ENCODE measurements at regions not wholly inside any gene's neighbourhood (a gene's known extent, or its start where the extent isn't known, plus 50 kb on each side); places are given as distances from the start of the nearest gene placed in this dataset.

DNA sequence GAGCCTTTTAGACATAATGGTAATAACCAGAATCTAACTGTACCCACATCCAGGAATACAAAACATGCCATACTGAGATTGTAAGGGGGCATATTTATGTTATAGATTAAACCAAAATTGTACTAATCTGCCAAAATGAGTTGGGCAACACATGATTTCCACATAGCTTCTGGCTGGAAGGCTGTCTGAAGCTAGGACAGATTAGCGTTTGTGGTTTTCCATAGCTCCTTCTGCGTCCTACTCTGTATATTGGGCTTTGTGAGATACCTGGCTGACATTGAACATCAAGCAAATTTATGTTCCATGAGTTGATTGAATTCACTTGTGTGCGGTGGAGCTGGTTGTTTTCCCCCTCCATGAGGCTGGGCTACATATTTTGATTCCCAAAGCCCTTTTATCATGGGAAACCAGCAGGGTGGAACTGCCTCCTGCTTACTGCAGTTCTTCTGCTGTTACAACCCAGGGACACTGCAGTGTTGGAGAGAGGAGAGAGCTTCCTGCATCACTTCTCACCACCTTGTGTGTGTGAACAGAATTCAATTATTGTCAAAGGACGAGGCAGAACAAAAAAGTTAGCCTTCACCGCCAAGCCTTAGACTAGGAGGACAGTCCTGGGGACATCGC, 114.9 kb downstream of the C11orf91 start:
- TF ChIP-seq, protein P1, sequence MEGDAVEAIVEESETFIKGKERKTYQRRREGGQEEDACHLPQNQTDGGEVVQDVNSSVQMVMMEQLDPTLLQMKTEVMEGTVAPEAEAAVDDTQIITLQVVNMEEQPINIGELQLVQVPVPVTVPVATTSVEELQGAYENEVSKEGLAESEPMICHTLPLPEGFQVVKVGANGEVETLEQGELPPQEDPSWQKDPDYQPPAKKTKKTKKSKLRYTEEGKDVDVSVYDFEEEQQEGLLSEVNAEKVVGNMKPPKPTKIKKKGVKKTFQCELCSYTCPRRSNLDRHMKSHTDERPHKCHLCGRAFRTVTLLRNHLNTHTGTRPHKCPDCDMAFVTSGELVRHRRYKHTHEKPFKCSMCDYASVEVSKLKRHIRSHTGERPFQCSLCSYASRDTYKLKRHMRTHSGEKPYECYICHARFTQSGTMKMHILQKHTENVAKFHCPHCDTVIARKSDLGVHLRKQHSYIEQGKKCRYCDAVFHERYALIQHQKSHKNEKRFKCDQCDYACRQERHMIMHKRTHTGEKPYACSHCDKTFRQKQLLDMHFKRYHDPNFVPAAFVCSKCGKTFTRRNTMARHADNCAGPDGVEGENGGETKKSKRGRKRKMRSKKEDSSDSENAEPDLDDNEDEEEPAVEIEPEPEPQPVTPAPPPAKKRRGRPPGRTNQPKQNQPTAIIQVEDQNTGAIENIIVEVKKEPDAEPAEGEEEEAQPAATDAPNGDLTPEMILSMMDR (IDR thresholded peaks at IDR 0.05; ENCODE audit: low read depth, low read length) = no peak
- DNase-seq (ENCODE audit: low read depth in 2 of 2) = peak in 1 of 2 donors; percentile 32
- no peak overlapping the region for H3K4me3 ChIP-seq (replicated peaks in 1 of 2; ENCODE audit: low read depth in 2 of 2, low read length in 2 of 2)

DNA sequence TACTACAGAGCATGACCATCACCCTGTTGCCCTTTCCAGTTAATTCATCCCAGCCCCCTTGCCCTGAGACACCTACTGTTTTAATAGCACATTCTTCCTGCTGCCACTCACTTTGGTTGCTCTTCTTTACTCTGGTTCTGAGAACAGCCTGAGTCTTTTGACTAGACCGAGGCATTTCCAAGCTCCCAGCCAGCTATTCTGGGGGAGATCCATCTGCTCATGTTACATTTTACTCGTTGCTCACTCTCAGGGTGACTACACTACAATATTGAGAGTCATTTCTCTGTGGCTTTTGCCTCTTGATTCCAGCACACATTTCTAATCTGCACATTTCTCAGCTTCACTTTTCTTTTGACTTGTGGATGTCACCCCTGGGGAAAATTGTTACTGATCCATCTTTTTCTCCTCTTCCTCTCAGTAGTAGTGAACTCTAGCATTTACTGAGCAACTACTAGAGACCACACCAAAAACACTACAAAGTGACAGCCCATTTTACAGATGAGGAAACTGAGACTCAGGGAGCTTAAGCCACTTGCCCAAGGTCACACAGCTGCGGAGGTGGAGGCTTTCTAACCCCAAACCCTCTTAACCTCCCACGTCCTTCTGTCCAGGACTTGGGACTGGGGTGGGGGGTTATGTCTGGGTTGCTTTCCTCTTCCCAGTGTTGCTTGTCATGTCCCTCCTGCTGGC, 117.8 kb downstream of the C11orf91 start:
- TF ChIP-seq, protein P1 (IDR thresholded peaks at IDR 0.05; ENCODE audit: low read depth, low read length) = no peak
- no peak overlapping the region for H3K4me3 ChIP-seq (replicated peaks in 1 of 2; ENCODE audit: low read depth in 2 of 2, low read length in 2 of 2)
- no peak for DNase-seq (ENCODE audit: low read depth in 2 of 2)

DNA sequence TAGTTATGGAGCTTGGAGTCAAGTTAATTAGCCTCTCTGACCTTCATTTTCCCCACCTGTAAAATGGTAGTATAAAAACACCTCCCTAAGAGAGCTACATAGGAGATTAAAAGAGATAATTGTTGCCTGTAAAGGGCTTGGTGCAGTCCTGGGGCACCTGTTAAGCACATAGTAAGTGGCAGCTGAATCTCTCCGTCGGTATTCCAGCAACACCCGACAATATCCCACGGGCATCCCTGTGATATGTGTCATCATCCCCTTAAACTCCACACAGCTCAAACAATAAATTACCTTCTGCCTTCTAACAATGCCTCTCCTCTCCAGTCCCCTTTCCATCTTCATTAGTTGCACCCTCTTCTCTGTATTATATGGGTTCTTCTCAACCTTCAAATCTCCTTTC, 121.5 kb downstream of the C11orf91 start:
- H3K4me3 ChIP-seq (replicated peaks in 1 of 2; ENCODE audit: low read depth in 2 of 2, low read length in 2 of 2) = no peak overlapping the region
- no peak for DNase-seq (ENCODE audit: low read depth in 2 of 2)
- TF ChIP-seq, protein P1 (IDR thresholded peaks at IDR 0.05; ENCODE audit: low read depth, low read length) = no peak

DNA sequence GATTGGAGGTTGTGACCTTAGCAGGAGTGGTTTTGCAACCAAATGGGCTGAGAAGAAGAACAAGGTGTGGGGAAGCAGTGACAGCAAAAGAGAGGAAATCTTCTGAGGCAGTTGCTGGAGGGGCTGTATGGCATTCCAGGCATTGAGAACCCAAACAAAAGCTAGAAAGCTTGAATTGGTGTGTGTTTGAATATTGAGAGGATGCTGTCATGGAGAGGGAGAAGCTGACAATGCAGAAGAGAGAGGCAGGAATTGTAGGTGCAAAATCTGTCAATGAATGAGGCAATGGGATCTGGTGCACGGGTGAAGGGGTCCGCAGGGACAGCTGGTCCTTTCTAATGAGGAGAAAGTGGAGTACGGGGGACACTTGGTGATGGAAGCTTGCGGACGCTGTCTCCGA, 123.4 kb downstream of the C11orf91 start:
- no peak for DNase-seq (ENCODE audit: low read depth in 2 of 2)
- no peak overlapping the region for H3K4me3 ChIP-seq (replicated peaks in 1 of 2; ENCODE audit: low read depth in 2 of 2, low read length in 2 of 2)
- TF ChIP-seq, protein P1 (IDR thresholded peaks at IDR 0.05; ENCODE audit: low read depth, low read length) = no peak

DNA sequence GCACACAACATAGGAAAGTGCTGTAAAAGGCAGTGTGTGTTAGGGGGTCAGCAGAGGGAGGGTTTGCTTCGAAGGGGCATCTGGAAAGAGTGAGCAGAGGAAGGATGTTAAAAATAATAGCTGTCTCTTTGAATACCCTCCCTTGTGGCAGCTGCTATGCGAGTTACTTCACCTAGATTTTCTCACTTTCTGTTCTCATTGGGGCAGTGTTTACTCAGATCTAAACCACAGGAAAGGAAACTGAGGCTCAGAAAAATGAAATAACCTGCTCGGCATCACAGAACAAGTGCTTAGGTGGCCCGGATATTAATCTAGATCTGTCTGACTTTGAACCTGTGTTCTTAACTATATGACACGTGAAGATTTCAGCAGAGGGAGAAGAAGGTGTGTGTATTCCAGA, 125.3 kb downstream of the C11orf91 start:
- no peak for DNase-seq (ENCODE audit: low read depth in 2 of 2)
- H3K4me3 ChIP-seq (replicated peaks in 1 of 2; ENCODE audit: low read depth in 2 of 2, low read length in 2 of 2) = no peak overlapping the region
- TF ChIP-seq, protein P1 (IDR thresholded peaks at IDR 0.05; ENCODE audit: low read depth, low read length) = no peak

DNA sequence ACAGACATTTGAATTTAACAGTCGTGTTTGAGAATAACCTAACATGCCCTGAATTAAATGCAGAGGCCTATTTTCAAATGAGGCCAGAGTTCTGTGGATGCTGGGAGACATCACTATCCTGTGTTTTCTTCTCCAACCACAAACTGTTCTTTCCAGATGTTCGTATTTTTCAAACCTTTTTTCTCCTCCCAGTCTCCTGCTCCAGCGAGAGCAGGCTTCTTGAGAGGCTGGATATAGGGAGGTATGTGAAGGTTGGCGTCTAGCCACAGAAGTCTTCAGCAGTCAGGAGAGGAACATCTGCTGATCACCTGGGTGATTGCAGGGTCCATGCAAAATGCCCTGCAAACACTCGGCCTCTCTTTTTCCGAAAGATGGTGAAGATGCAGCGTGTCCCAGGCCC, 126.3 kb downstream of the C11orf91 start:
- TF ChIP-seq, protein P1 (IDR thresholded peaks at IDR 0.05; ENCODE audit: low read depth, low read length) = no peak
- H3K4me3 ChIP-seq (replicated peaks in 1 of 2; ENCODE audit: low read depth in 2 of 2, low read length in 2 of 2) = no peak overlapping the region
- DNase-seq (ENCODE audit: low read depth in 2 of 2) = no peak
